DMS 273 treated with DMSO at 0.1 percent for 48 hours (cell line): ENCODE measurements at regions not wholly inside any gene's neighbourhood (a gene's known extent, or its start where the extent isn't known, plus 50 kb on each side); places are given as distances from the start of the nearest gene placed in this dataset.

ENCODE experiments used
- DNase-seq: peaks from one replicate; lab custom pipeline; 2025; lab: John Stamatoyannopoulos, UW

GRCh38 chr1:192003295-192004077 lies 154.8 kb upstream of the RGS18 start:
- DNase-seq: no peak

GRCh38 chr1:192005976-192006375 lies 152.3 kb upstream of the RGS18 start:
- no peak for DNase-seq

- DNase-seq: no peak
Observed at GRCh38 chr1:192008281-192008825, 149.9 kb upstream of the RGS18 start.

- DNase-seq: no peak
Observed at GRCh38 chr1:192010406-192010805, 147.9 kb upstream of the RGS18 start.

- DNase-seq: no peak
Observed at GRCh38 chr1:192011525-192011924, 146.7 kb upstream of the RGS18 start.

- DNase-seq: no peak
Observed at GRCh38 chr1:192022827-192023226, 135.4 kb upstream of the RGS18 start.

- no peak for DNase-seq
Observed at GRCh38 chr1:192024881-192025280, 133.4 kb upstream of the RGS18 start.

GRCh38 chr1:192038567-192038966 lies 119.7 kb upstream of the RGS18 start:
- DNase-seq: no peak

GRCh38 chr1:192045131-192045530 lies 113.1 kb upstream of the RGS18 start:
- no peak for DNase-seq

- no peak for DNase-seq
Observed at GRCh38 chr1:192053531-192053971, 104.7 kb upstream of the RGS18 start.

GRCh38 chr1:192057766-192058165 lies 100.5 kb upstream of the RGS18 start:
- no peak for DNase-seq

- no peak for DNase-seq
Observed at GRCh38 chr1:192059407-192059806, 98.9 kb upstream of the RGS18 start.

- no peak for DNase-seq
Observed at GRCh38 chr1:192061556-192061955, 96.7 kb upstream of the RGS18 start.

- no peak for DNase-seq
Observed at GRCh38 chr1:192065087-192065486, 93.2 kb upstream of the RGS18 start.

GRCh38 chr1:192066202-192066601 lies 92.1 kb upstream of the RGS18 start:
- no peak for DNase-seq

GRCh38 chr1:192067360-192067759 lies 90.9 kb upstream of the RGS18 start:
- DNase-seq: no peak

GRCh38 chr1:192070213-192070612 lies 88.0 kb upstream of the RGS18 start:
- no peak for DNase-seq

- DNase-seq: no peak
Observed at GRCh38 chr1:192080684-192081083, 77.6 kb upstream of the RGS18 start.

GRCh38 chr1:192081359-192081758 lies 76.9 kb upstream of the RGS18 start:
- DNase-seq: no peak

- no peak for DNase-seq
Observed at GRCh38 chr1:192086644-192087043, 71.6 kb upstream of the RGS18 start.

- DNase-seq: no peak
Observed at GRCh38 chr1:192087334-192087733, 70.9 kb upstream of the RGS18 start.

GRCh38 chr1:192088496-192088895 lies 69.8 kb upstream of the RGS18 start:
- no peak for DNase-seq

GRCh38 chr1:192098001-192098400 lies 60.3 kb upstream of the RGS18 start:
- DNase-seq: no peak

GRCh38 chr1:192099328-192099727 lies 58.9 kb upstream of the RGS18 start:
- DNase-seq: no peak
